ENCODE measurements at regions not wholly inside any gene's neighbourhood (a gene's known extent, or its start where the extent isn't known, plus 50 kb on each side); places are given as distances from the start of the nearest gene placed in this dataset.
"Not testable (repeated sequence)": the region's sequence is repeated elsewhere in the genome, so short reads cannot be mapped to it uniquely, and the experiment has no call there.

GRCh38 chr5:82525626-82526025 is 247.5 kb upstream of the RPS23 start:
- H3K36me3 Mint-ChIP-seq = peaks cover 2% of the 10 kb centered on the region
- peaks cover 9% of the 10 kb centered on the region for H3K4me1 Mint-ChIP-seq
- no peak overlapping the region for H3K4me3 Mint-ChIP-seq
- ATAC-seq (no peak), DNase-seq (no peak)
- CTCF ChIA-PET = interaction anchor here (0.8 kb wide), 1 partner anchor 174 kb away, joined by 3 read pairs; no protein-coding TSS in a partner anchor
- H3K27ac Mint-ChIP-seq = no peak overlapping the region
- H3K27me3 Mint-ChIP-seq = no peaks in the 10 kb centered on the region
- H3K9me3 Mint-ChIP-seq (ENCODE audit: low read depth) = peaks cover 11% of the 10 kb centered on the region

GRCh38 chr5:82523633-82524032 is 245.5 kb upstream of the RPS23 start:
- H3K27me3 Mint-ChIP-seq = no peaks in the 10 kb centered on the region
- ATAC-seq (no peak), DNase-seq (no peak)
- peaks cover 10% of the 10 kb centered on the region for H3K9me3 Mint-ChIP-seq (ENCODE audit: low read depth)
- CTCF ChIA-PET = no interaction called here
- H3K27ac Mint-ChIP-seq = no peak overlapping the region
- no peak overlapping the region for H3K4me3 Mint-ChIP-seq
- peaks cover 9% of the 10 kb centered on the region for H3K4me1 Mint-ChIP-seq
- peaks cover 2% of the 10 kb centered on the region for H3K36me3 Mint-ChIP-seq

GRCh38 chr5:82522897-82523296 is 244.7 kb upstream of the RPS23 start:
- Mint-ChIP-seq H3K27ac (no peak overlapping the region), H3K4me3 (no peak overlapping the region), H3K27me3 (no peaks in the 10 kb centered on the region), H3K4me1 (peaks cover 9% of the 10 kb centered on the region), H3K36me3 (no peaks in the 10 kb centered on the region), H3K9me3 (ENCODE audit: low read depth) (peaks cover 3% of the 10 kb centered on the region)
- ATAC-seq (no peak), DNase-seq (no peak)
- CTCF ChIA-PET = no interaction called here

GRCh38 chr5:82521431-82522051 is 243.4 kb upstream of the RPS23 start:
- no peaks in the 10 kb centered on the region for H3K27me3 Mint-ChIP-seq
- no peak for DNase-seq
- H3K36me3 Mint-ChIP-seq = no peaks in the 10 kb centered on the region
- no peak for ATAC-seq
- no peak overlapping the region for H3K27ac Mint-ChIP-seq
- no peaks in the 10 kb centered on the region for H3K9me3 Mint-ChIP-seq (ENCODE audit: low read depth)
- CTCF ChIA-PET = no interaction called here
- no peak overlapping the region for H3K4me3 Mint-ChIP-seq
- H3K4me1 Mint-ChIP-seq = peaks cover 5% of the 10 kb centered on the region

- no peaks in the 10 kb centered on the region for H3K9me3 Mint-ChIP-seq (ENCODE audit: low read depth)
- ATAC-seq (no peak), DNase-seq (no peak)
- H3K36me3 Mint-ChIP-seq = no peaks in the 10 kb centered on the region
- no peaks in the 10 kb centered on the region for H3K4me1 Mint-ChIP-seq
- H3K27me3 Mint-ChIP-seq = no peaks in the 10 kb centered on the region
- H3K4me3 Mint-ChIP-seq = no peak overlapping the region
- no peak overlapping the region for H3K27ac Mint-ChIP-seq
- CTCF ChIA-PET = no interaction called here
These were observed 241.4 kb upstream of the RPS23 start for GRCh38 chr5:82519558-82519957.

GRCh38 chr5:82517544-82518075 is 239.5 kb upstream of the RPS23 start:
- no peak overlapping the region for H3K27ac Mint-ChIP-seq
- no peak for ATAC-seq
- no peak overlapping the region for H3K4me3 Mint-ChIP-seq
- no peaks in the 10 kb centered on the region for H3K27me3 Mint-ChIP-seq
- CTCF ChIA-PET = no interaction called here
- DNase-seq = no peak
- no peaks in the 10 kb centered on the region for H3K9me3 Mint-ChIP-seq (ENCODE audit: low read depth)
- H3K36me3 Mint-ChIP-seq = no peaks in the 10 kb centered on the region
- no peaks in the 10 kb centered on the region for H3K4me1 Mint-ChIP-seq

GRCh38 chr5:82513738-82514137 is 235.6 kb upstream of the RPS23 start:
- H3K36me3 Mint-ChIP-seq = no peaks in the 10 kb centered on the region
- no peaks in the 10 kb centered on the region for H3K27me3 Mint-ChIP-seq
- no peaks in the 10 kb centered on the region for H3K4me1 Mint-ChIP-seq
- H3K27ac Mint-ChIP-seq = no peak overlapping the region
- no peak for ATAC-seq
- no peaks in the 10 kb centered on the region for H3K9me3 Mint-ChIP-seq (ENCODE audit: low read depth)
- CTCF ChIA-PET = no interaction called here
- DNase-seq = no peak
- H3K4me3 Mint-ChIP-seq = no peak overlapping the region

GRCh38 chr5:82512025-82512424 is 233.9 kb upstream of the RPS23 start:
- DNase-seq (no peak), ATAC-seq (no peak)
- Mint-ChIP-seq H3K36me3 (no peaks in the 10 kb centered on the region), H3K27ac (no peak overlapping the region), H3K4me1 (no peaks in the 10 kb centered on the region), H3K9me3 (ENCODE audit: low read depth) (no peaks in the 10 kb centered on the region), H3K4me3 (no peak overlapping the region), H3K27me3 (no peaks in the 10 kb centered on the region)
- CTCF ChIA-PET = no interaction called here

GRCh38 chr5:82511134-82511533 is 233.0 kb upstream of the RPS23 start:
- Mint-ChIP-seq H3K36me3 (no peaks in the 10 kb centered on the region), H3K4me1 (no peaks in the 10 kb centered on the region), H3K4me3 (no peak overlapping the region), H3K9me3 (ENCODE audit: low read depth) (no peaks in the 10 kb centered on the region), H3K27me3 (no peaks in the 10 kb centered on the region), H3K27ac (no peak overlapping the region)
- DNase-seq (no peak), ATAC-seq (no peak)
- CTCF ChIA-PET = no interaction called here

GRCh38 chr5:82509762-82510161 is 231.6 kb upstream of the RPS23 start:
- DNase-seq = no peak
- CTCF ChIA-PET = no interaction called here
- H3K27me3 Mint-ChIP-seq = no peaks in the 10 kb centered on the region
- no peaks in the 10 kb centered on the region for H3K4me1 Mint-ChIP-seq
- no peak overlapping the region for H3K27ac Mint-ChIP-seq
- ATAC-seq = no peak
- no peak overlapping the region for H3K4me3 Mint-ChIP-seq
- no peaks in the 10 kb centered on the region for H3K9me3 Mint-ChIP-seq (ENCODE audit: low read depth)
- H3K36me3 Mint-ChIP-seq = no peaks in the 10 kb centered on the region

- H3K9me3 Mint-ChIP-seq (ENCODE audit: low read depth); H3K4me3 Mint-ChIP-seq; CTCF ChIA-PET; DNase-seq; H3K27ac Mint-ChIP-seq; H3K27me3 Mint-ChIP-seq; ATAC-seq; H3K4me1 Mint-ChIP-seq; H3K36me3 Mint-ChIP-seq: not testable (repeated sequence)
These were observed 228.2 kb upstream of the RPS23 start for GRCh38 chr5:82506390-82506789.

GRCh38 chr5:82499725-82500244 is 221.6 kb upstream of the RPS23 start:
- H3K9me3 Mint-ChIP-seq (ENCODE audit: low read depth) = no peaks in the 10 kb centered on the region
- DNase-seq (no peak), ATAC-seq (no peak)
- CTCF ChIA-PET = no interaction called here
- no peak overlapping the region for H3K27ac Mint-ChIP-seq
- H3K4me3 Mint-ChIP-seq = no peak overlapping the region
- H3K27me3 Mint-ChIP-seq = peaks cover 4% of the 10 kb centered on the region
- no peaks in the 10 kb centered on the region for H3K36me3 Mint-ChIP-seq
- peaks cover 4% of the 10 kb centered on the region for H3K4me1 Mint-ChIP-seq

GRCh38 chr5:82497242-82497641 is 219.1 kb upstream of the RPS23 start:
- CTCF ChIA-PET = no interaction called here
- no peaks in the 10 kb centered on the region for H3K36me3 Mint-ChIP-seq
- ATAC-seq (no peak), DNase-seq (no peak)
- no peak overlapping the region for H3K27ac Mint-ChIP-seq
- no peaks in the 10 kb centered on the region for H3K9me3 Mint-ChIP-seq (ENCODE audit: low read depth)
- peaks cover 4% of the 10 kb centered on the region for H3K4me1 Mint-ChIP-seq
- H3K27me3 Mint-ChIP-seq = peaks cover 4% of the 10 kb centered on the region
- no peak overlapping the region for H3K4me3 Mint-ChIP-seq

- CTCF ChIA-PET = no interaction called here
- Mint-ChIP-seq H3K27me3 (peaks cover 2% of the 10 kb centered on the region), H3K4me1 (no peaks in the 10 kb centered on the region), H3K9me3 (ENCODE audit: low read depth) (no peaks in the 10 kb centered on the region), H3K4me3 (no peak overlapping the region), H3K36me3 (no peaks in the 10 kb centered on the region), H3K27ac (no peak overlapping the region)
- DNase-seq (no peak), ATAC-seq (no peak)
These were observed 216.8 kb upstream of the RPS23 start for GRCh38 chr5:82494942-82495341.

GRCh38 chr5:82493221-82493620 is 215.1 kb upstream of the RPS23 start:
- no peak overlapping the region for H3K27ac Mint-ChIP-seq
- no peaks in the 10 kb centered on the region for H3K9me3 Mint-ChIP-seq (ENCODE audit: low read depth)
- no peaks in the 10 kb centered on the region for H3K36me3 Mint-ChIP-seq
- H3K4me3 Mint-ChIP-seq = no peak overlapping the region
- no peak for DNase-seq
- CTCF ChIA-PET = no interaction called here
- peaks cover 3% of the 10 kb centered on the region for H3K27me3 Mint-ChIP-seq
- no peaks in the 10 kb centered on the region for H3K4me1 Mint-ChIP-seq
- ATAC-seq = no peak

Measured in activated CD8-positive, alpha-beta memory T cell treated with anti-CD3 and anti-CD28 coated beads, Interleukin-2, amount 10 ng/mL, durations not matched to agents 7 days and 5 days (primary cell).